ENCODE measurements at regions not wholly inside any gene's neighbourhood (a gene's known extent, or its start where the extent isn't known, plus 50 kb on each side); places are given as distances from the start of the nearest gene placed in this dataset.

DNA sequence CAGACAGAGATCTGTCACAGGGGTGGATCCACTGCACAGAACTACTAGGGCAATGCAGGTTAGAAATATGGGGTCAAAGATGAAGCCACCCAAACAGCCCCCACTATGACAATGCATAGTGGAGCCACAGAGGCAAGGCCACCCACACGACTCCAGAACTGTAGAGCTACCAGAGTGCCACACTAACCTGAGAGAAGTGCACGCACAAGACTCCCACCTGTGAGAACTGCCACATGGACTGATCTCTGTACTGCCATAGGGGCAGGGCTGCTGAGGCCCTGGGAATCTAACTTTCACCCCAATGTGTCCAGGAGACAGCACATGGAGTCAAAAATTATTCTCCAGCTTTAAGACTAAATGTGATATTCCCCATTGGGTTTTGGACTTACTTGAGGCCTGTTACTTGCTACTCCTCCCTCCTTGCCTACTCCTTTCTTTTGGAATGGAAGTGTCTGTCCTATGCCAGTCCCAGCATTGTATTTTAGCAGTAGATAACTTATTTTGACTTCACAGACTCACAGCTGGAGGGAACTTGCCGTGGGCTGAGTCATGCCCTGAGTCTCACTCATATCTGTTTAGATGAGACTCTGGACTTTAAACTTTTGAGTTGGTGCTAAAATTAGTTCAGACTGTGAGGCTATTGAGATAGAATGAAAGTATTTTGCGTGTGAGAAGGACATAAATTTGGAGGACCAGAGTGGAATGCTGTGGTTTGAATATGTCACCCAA lies 853.3 kb downstream of the MAT2B start:
- TF ChIP-seq, protein P1, sequence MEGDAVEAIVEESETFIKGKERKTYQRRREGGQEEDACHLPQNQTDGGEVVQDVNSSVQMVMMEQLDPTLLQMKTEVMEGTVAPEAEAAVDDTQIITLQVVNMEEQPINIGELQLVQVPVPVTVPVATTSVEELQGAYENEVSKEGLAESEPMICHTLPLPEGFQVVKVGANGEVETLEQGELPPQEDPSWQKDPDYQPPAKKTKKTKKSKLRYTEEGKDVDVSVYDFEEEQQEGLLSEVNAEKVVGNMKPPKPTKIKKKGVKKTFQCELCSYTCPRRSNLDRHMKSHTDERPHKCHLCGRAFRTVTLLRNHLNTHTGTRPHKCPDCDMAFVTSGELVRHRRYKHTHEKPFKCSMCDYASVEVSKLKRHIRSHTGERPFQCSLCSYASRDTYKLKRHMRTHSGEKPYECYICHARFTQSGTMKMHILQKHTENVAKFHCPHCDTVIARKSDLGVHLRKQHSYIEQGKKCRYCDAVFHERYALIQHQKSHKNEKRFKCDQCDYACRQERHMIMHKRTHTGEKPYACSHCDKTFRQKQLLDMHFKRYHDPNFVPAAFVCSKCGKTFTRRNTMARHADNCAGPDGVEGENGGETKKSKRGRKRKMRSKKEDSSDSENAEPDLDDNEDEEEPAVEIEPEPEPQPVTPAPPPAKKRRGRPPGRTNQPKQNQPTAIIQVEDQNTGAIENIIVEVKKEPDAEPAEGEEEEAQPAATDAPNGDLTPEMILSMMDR (conservative IDR thresholded peaks at IDR 0.05; ENCODE audit: low read length): no peak
- no peak for TF ChIP-seq EZH2phosphoT487 (IDR thresholded peaks at IDR 0.05; ENCODE audit: borderline replicate concordance, low read depth, low read length)
